HG03159 (cell line): ENCODE measurements at regions not wholly inside any gene's neighbourhood (a gene's known extent, or its start where the extent isn't known, plus 50 kb on each side); places are given as distances from the start of the nearest gene placed in this dataset.

Experiments used
- ATAC-seq: cut with Tn5 transposase; IDR thresholded peaks from one replicate; pipeline ENCODE4 v1.9.1; 2021; ENCODE audit warnings: mild to moderate bottlenecking, moderate library complexity; ENCODE audit not compliant: unreplicated experiment

DNA sequence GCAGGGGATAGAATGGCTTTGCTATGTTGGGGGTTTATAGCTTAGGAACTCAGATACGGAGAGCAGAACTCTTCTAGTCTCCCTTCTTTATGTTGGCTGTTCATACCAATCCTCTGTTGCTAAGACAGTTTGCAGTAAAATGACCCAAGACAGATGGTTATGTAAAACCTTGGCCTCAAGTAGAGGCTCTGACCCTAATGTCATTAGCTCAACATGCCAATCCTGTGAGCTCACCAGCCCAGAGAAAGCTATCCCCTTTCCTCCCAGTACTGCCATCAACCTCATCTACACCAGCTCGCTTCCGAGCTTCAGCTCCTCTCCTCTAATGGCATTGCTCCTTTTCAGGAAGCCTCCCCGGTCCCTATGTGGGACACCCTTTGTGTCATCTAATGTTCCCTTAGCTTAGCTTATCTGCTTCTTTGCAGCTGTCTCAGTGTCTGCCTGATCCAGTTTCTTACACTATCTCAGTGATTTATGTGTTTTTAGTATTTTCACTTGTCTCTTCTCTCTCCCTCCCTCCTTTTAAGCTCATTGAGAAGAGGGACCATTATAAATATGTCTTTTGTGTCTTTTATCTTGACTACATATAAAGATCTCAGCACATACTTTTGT is 281.3 kb upstream of the CLINT1 start:
- ATAC-seq = no peak

DNA sequence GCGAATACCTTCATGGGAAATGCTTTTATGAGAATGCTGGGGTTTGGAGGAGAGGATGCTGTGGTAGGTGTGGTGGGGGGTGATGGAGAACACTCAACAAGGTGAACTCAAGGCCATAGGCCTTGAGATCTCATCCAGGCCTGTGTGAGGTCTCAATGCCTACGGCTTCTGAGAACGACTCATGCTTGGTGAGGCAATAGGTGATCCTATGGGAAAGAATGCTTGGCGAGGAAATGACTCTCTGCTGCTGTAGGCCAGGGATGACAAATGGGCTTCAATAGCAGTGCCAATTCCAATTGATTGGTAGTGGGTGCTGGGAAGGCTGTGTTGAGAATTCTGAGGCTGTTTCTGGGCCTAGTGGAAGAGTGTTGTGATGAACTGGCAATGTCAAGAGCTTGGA is 280.2 kb upstream of the CLINT1 start:
- no peak for ATAC-seq

DNA sequence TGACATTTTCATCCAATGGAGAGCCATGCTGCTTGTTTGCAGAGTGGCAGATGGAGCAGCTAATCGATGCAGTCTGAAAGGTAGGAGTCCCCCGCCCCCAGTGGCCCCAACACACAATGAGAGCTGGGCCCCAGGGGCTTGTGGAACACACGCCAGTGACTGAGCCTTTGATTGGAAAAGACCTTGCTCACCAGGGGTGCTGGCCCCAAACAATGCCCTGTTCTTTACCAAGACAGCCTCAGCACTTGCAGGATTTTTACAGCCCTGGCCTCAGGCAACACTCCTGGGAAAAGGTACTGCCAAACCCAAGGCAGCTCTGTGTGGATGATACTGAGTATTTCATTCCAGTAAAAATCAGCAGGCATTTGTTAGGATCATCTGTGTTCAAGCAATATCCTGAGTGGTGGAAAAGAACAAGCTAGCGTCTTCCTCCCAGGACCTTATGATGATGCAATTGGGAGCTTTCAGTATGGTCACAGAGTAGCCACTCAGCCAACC is 276.8 kb upstream of the CLINT1 start:
- ATAC-seq = no peak

DNA sequence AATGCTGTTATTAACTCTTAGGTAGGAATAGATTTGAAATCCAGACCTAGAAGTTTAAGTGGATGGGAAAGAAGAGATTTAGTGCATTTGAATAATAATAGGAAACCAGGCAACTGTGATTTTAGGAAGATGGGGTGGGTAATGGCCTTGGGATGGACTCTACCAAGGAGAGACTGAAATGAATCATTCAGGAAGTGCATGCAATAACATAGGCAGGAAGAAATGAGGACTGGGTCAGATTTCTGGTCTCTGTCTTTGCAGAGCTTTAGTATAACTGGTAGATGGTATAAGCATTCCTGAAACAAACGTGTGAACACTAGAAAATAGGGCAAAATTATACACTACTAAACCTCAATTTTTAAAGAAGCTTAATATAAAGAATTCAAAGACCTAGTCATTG is 274.4 kb upstream of the CLINT1 start:
- no peak for ATAC-seq

DNA sequence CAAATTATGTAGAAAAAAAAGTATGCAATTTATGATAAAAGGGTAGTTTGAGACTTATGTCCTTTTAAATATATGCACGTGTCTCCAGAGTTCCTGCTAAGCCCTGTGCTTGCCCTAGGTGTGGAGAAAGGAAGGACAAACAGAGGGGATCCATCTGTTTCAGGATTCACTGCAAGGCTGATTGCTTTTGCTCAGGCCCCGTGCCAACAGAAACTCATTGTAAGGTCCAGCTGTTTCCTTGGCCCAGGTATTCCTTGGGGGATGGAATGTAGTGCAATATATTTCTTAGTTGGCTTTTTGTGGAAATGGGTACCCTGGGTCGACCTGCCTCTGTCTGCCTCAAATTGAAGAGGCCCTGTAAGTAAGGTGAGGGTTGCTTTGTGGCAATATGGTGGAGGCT is 268.6 kb upstream of the CLINT1 start:
- ATAC-seq = no peak

DNA sequence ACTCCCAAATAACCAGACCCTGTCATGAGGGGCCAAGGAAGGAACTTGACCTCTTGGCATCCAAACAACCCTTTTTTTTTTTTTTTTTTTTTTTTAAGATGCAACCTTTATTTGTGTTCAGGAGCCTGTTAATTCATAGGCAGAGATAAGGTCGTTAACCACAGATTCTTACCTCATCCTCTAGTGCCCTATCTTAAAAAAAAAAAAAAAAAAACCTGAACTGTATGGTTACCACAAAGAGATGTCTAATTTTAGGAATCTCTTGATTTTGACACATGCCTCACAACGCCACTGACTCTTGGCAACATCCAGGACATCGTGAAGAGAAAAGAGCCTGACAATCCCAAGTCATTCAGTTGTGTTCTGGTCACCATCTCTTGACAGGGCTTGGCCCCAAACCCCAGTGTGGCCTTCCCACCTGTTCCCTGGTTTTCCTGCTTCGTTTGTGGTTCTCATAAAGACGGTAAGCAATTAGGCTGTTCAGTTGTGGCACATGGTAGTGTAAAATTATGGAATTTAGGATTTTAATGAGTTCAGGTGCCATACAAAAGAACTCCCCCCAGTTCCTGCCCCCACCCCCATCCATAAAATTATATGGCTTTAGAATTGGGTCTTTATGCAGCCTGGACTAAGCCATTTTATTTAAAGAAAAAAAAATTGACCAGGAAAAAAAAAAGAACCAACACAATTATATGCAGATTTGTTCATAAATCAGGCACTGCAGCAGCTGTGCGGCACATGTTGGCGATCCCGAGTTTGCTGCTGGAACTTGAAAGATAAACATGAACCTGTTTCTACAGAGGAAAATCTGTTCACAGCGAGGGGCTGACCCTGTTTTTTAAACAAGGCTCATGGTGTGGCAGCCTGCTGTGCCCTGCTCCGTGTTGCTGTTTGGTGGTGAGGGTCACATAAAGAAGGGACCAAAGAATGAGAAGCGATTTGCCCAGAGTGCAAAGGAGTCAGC is 267.8 kb upstream of the CLINT1 start:
- no peak for ATAC-seq

DNA sequence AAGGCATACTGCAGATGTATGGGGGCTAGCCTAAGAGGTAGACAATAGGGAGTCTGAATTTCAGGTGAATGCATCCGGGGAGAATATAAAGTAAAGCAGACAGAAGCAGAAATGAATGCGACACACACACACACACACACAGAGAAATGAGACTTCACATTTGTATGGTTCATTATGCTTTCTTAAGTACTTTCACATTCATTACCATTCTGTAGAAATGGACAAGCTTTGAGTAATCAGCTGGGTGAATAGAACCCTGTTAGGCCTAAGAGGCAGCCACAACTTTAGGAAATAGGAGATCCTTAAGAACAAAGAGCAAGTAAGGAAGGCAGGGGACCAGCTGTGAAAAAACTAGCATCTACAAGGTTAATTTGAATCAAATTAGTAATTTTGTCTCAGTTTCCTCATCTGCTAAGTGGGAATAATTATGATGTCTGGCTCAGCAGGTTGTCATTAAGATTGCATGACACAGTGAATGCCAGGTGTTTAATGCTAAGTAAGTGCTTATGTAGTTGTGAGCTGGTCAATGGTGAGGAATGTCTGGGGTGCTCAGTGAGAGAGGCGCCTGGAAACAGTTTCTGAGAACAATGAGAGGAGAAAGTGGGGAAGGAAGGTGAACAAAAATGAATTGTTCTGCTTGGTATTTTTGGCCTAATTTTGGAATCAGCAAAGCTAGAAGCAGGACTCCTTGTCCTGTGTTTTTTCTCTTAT is 265.8 kb upstream of the CLINT1 start:
- no peak for ATAC-seq

DNA sequence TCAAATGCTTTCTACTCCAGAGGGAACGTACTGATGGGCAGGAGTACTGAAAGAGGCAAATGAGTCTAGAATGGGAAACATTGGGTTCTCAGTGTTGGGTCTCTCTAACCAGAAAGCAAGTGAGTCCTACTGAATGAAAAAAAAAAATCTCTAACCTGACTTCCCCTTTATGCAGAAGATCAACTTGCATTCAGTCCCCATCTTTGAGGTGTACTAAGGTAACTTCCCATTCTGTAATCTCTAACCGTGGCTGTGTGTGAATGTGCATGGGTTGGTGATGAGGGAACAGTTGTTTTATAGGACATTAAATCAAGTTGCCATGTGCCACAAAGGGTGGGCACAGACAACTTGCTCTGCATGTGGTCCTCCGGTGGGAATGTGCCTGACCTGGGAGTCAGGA is 264.6 kb upstream of the CLINT1 start:
- ATAC-seq = no peak

DNA sequence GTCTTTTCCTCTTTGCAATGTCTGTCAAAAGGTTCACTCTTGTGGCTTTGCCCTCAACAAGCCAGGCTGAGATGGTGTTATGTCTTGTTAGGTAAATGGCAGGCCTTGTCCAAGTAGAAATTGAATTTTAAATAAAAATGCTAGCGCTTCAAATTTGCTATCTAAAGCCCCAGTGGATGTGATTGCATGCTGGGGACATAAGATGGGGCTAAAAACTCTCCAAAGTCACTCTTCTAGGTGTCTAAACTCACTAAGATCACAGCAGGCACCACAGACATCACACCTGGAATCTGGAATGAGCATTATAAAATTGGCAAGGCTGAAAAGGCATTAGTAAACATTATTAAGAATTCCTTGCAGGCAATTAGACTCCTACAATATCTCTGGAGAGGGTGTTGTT is 262.7 kb upstream of the CLINT1 start:
- no peak for ATAC-seq

DNA sequence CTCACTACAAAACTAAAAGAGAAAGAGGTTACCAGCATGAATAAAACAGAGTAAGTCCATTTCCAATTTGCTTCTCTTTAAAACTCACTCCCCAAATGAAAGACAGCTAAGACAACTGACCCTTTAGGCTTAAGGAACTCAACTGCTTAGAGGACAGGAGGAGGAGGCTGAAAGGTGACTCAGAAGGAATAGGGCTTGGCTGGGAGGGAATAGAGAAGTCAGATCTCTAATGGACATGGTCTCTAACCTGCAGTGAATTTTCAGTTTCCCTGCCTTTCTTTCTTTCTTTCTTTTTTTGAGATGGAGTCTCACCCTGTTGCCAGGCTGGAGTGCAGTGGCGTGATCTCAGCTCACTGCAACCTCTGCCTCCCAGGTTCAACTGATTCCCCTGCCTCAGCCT is 261.8 kb upstream of the CLINT1 start:
- no peak for ATAC-seq

DNA sequence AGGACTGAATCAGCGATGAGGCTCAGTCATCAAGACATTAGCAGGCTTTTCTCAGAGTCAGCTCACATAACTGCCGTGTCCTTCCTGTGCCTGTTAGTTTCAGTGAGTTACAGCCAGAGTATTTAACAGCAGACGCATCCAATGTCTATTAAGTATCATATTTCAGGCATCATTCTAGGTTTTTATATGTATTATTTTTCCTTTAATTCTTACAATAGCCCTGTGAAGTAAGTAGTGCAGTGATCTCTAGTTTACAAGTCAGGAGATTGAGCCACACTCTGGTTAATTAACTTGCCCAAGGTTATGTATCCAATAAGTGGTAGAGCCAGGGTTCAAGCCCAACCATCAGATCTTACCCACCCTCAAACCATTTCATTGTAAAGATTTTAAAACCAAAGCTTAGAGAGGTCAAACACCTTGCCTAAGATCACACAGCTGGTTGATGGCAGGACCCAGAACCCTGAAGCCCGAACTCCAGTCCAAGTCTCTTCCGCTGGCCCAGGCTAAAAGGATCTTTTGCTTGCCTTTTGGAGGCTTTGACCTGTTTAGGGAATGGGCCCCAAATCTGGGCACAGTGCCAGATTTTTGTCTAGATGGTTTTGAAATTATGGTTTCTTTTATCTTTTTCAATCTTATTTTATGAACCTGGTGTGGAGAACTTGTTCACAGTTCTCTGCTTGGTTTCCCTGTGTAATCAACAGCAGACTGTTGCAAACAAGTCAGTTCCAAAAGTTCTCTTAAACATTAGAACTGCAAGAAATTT is 261.2 kb upstream of the CLINT1 start:
- no peak for ATAC-seq

DNA sequence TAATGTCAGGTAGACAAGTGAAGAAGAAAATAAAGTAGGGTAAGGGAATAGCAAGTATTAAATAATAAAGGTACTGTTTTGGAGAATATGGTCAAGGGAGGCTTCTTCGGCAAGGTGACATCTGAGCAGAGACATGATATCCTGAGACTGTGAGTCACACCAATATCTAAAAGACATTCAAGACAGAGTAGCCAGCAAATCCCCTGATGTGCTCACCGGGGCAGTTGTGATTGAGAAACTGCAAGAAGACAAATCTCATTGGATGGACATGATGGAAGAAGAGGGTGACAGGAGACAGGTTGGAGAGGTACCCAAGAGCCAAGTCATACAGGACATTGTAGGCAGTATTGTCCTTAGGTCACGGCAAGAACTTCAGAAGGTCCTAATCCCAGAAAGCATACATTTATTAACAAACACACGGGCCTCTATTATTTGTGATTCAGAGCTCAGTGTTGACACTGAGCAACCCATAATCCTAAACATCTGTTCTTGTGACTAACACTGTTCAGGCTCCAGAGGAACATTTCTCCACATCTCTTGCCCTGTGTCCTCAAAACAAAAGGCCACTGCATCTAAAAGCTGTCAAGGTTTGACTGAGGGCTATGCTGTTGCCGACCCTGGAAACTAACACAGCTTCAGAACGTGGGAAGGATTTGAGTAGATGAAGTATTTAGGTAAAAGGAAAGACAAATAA is 258.7 kb upstream of the CLINT1 start:
- no peak for ATAC-seq

DNA sequence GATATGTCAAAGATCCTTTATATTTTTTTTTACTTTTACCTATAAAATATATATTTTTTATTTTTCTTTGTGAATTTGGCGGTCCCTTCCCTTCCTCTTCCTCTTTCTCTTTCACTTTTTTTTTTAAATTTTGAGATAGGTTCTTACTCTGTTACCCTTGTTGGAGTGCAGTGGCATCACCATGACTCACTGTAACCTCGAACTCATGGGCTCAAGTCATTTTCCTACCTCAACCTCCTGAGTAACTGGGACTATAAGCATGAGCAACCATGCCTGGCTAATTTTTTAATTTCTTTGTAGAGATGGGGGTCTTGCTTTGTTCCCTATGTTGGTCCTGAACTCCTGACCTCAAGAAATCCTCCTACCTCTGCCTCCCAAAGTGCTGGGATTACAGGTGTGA is 258.0 kb upstream of the CLINT1 start:
- no peak for ATAC-seq

DNA sequence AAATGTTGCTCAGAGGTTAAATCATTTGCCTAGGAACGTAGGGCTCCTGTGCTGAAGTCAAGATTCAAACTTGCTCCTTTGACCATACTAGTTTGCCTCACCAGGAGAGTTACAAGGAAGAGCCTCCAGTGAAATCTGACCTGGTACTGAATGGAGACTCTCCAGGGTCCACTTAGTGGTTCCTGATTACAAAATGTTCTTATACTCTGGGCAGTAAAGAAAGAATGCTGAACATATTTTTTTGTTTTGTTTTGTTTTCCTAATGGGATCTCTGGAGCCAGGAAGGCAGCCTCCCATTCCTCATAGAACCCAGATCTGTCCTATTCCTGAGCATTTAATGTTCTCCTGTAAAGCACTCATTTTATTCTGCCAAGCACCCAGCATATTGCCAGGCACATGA is 256.5 kb upstream of the CLINT1 start:
- ATAC-seq = no peak

DNA sequence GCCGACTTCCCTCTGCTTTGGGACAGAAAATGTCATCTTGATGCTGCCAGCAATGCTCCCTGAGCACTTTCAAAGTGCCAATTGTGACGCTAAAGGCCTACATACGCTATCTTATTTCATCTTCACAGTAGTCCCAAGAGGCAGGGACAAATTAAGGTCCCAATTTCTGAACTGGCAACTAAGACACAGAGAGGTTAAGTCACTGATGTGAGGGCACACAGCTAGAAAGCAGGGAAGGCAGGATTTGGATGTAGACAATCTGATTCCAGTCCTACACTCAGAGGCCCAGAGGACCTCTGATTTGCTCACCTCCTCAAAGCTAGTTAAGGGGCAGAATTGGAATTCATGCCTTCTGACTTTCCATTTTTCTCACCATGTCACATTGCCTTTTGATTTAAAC is 249.2 kb upstream of the CLINT1 start:
- no peak for ATAC-seq

DNA sequence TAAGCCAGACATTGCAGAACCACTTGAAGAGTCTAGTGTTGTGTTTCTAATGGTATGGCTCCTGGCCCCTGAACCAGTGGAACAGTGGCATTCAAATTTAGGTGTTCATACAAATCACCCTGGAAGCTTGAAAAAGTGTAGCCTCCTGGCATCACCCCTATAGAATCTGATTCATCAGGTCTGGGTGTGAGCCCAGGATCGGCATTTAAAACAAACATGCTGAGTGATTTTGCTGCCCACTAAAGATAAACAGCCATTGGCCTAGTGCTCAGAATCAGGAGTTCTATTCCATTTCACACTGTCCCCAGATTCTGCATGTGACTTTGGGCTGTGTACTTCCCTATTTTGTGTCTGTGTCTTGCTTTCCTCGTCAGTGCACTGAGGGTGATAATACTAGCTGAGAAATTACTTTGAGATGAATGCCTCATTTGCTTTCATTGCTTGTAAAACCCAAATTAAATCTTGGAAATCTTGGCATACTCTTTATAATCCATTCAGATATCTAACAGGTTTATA is 241.5 kb upstream of the CLINT1 start:
- no peak for ATAC-seq

DNA sequence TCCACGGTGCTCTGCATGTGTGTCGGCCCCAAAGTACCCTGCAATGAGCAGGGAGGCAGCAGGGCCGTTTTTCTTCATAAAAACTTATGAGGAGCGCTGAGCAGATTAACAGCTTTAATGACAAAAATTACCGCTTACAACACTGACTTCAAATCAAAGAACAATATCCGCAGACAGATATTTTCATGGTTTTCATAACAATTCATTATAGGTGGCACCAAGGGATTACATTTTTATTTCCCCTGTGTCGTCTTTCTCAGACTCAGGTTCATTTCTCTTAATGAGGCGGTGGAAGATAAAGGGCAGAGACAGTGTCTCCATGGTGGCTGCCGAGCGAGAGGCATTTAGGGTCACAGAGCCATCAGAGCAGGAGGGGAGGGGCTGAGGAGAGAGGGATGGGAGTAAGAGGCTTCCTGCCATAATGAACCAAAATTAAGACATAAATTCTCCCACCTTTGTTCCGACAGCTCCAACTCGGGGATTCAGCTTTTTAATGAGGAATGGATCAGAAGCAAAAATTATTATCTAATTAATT is 240.7 kb upstream of the CLINT1 start:
- ATAC-seq = no peak

DNA sequence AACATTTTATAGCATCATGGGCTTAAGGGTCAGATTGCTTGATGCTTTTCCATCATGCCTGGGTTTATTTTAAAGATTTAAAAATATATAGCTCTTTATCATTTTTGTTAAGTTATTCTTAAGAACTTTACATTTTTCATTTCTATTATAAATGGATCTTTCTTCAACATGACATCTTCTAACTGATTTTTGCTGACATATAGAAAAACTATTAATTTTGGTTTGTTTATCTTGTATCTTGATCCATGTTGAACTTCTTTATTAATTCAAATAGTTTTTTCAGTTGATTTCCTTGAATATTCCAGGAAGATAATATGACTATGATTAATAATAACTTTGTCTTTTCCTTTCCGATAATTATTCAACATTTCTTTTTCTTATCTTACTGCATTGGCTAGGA is 237.9 kb upstream of the CLINT1 start:
- ATAC-seq = no peak

DNA sequence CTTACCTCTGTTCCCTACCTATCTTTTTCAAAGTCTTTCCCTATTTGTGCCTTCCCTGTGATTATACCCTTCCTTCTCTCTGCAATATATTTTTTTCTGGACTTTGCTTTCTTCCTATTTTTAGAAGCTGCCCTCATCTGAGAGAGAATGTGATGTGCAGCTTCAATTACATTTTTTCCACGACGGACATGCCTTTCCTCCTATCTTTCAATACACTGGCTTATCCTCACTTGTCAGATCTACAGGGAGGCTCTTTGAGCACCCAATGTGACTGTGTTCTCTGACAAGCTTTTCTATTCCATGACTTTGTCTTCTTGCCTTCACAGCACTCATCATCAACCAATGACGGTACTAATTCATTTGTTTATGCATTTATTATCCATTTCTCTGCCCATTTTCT is 227.9 kb upstream of the CLINT1 start:
- ATAC-seq = no peak

DNA sequence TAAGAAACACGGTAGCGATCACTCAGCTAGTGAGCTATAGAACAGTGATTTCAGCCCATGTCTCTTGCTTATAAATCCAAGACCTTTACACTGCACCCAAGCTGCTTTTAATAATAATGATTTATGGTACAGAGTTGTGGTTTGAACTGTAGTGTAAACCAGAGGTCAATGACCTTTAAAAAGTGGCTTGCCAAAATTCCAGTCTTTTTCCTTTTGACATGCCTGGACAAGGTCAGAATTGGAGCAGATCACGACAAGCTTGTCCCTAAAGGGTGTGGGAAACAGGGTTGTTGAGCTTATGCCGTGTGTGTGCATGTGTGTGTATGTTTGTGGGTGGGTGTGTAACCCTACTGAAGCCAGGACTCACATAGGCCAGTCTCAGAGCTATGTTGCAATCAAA is 225.3 kb upstream of the CLINT1 start:
- no peak for ATAC-seq
